HG03064 (cell line): ENCODE measurements at regions not wholly inside any gene's neighbourhood (a gene's known extent, or its start where the extent isn't known, plus 50 kb on each side); places are given as distances from the start of the nearest gene placed in this dataset.
"Not testable (repeated sequence)": the region's sequence is repeated elsewhere in the genome, so short reads cannot be mapped to it uniquely, and the experiment has no call there.

Source experiments
- ATAC-seq: cut with Tn5 transposase; IDR thresholded peaks from one replicate; pipeline ENCODE4 v1.9.1; 2021; ENCODE audit warnings: low read depth; ENCODE audit not compliant: unreplicated experiment

- ATAC-seq = no peak
Observed at GRCh38 chr6:74534465-74535211, 671.2 kb downstream of the COL12A1 start.

- no peak for ATAC-seq
Observed at GRCh38 chr6:74519163-74519562, 686.7 kb downstream of the COL12A1 start.

- ATAC-seq = no peak
Observed at GRCh38 chr6:74518035-74518434, 687.8 kb downstream of the COL12A1 start.

- ATAC-seq = no peak
Observed at GRCh38 chr6:74510878-74511277, 695.0 kb downstream of the COL12A1 start.

- no peak for ATAC-seq
Observed at GRCh38 chr6:74507649-74508048, 698.2 kb downstream of the COL12A1 start.

GRCh38 chr6:74505391-74505790, 700.5 kb downstream of the COL12A1 start:
- no peak for ATAC-seq

- ATAC-seq = no peak
Observed at GRCh38 chr6:74504941-74505340, 700.9 kb downstream of the COL12A1 start.

GRCh38 chr6:74492587-74492986, 713.3 kb downstream of the COL12A1 start:
- no peak for ATAC-seq

GRCh38 chr6:74491844-74492374, 713.9 kb downstream of the COL12A1 start:
- no peak for ATAC-seq

GRCh38 chr6:74488726-74489125, 717.1 kb downstream of the COL12A1 start:
- not testable (repeated sequence) for ATAC-seq

GRCh38 chr6:74482180-74482579, 723.7 kb downstream of the COL12A1 start:
- no peak for ATAC-seq

GRCh38 chr6:74480561-74480960, 725.3 kb downstream of the COL12A1 start:
- no peak for ATAC-seq

GRCh38 chr6:74479960-74480359, 725.9 kb downstream of the COL12A1 start:
- no peak for ATAC-seq

- ATAC-seq = no peak
Observed at GRCh38 chr6:74479420-74479819, 726.4 kb downstream of the COL12A1 start.

- not testable (repeated sequence) for ATAC-seq
Observed at GRCh38 chr6:74474046-74474445, 731.8 kb downstream of the COL12A1 start.

GRCh38 chr6:74468552-74468951, 737.3 kb downstream of the COL12A1 start:
- not testable (repeated sequence) for ATAC-seq

- no peak for ATAC-seq
Observed at GRCh38 chr6:74467533-74468215, 738.2 kb downstream of the COL12A1 start.

- ATAC-seq = no peak
Observed at GRCh38 chr6:74466572-74466971, 739.3 kb downstream of the COL12A1 start.

- no peak for ATAC-seq
Observed at GRCh38 chr6:74459260-74459659, 746.6 kb downstream of the COL12A1 start.

GRCh38 chr6:74458536-74458935, 747.3 kb downstream of the COL12A1 start:
- ATAC-seq = no peak

GRCh38 chr6:74455786-74456185, 750.1 kb downstream of the COL12A1 start:
- ATAC-seq = no peak

GRCh38 chr6:74451953-74452352, 753.9 kb downstream of the COL12A1 start:
- no peak for ATAC-seq
